ENCODE measurements at regions not wholly inside any gene's neighbourhood (a gene's known extent, or its start where the extent isn't known, plus 50 kb on each side); places are given as distances from the start of the nearest gene placed in this dataset.

DNA sequence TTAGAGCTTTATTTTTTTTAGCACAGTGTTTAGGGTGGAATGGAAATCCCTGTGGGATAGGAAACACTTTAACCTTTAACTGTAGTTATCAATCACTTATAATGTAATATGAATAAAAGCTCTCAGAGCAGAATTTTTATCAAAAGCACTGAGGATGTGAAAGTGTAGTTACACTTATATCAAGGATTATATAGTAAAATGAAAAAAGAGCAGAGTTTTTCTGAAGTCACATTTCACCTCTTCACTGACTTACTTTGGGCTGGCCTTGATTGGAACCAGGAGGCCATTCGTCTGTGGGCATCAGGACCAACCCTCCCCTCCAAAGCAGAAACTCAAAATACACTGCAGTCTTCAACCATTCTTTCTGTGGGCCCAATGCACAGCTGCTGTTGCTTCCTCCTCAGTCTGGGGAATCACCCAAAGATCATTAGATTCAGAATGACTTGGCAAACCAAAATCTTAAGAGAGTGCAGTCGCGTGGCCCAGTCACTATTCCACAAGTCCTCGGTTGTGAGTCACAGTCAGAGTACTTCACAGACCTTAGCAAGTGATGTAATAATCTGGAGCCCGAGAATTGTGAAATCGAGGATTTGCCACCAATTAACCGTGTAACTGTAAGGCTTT is 132.6 kb upstream of the COL8A1 start:
- TF ChIP-seq POLR2A (IDR thresholded peaks at IDR 0.05) = no peak
- TF ChIP-seq, protein P1, sequence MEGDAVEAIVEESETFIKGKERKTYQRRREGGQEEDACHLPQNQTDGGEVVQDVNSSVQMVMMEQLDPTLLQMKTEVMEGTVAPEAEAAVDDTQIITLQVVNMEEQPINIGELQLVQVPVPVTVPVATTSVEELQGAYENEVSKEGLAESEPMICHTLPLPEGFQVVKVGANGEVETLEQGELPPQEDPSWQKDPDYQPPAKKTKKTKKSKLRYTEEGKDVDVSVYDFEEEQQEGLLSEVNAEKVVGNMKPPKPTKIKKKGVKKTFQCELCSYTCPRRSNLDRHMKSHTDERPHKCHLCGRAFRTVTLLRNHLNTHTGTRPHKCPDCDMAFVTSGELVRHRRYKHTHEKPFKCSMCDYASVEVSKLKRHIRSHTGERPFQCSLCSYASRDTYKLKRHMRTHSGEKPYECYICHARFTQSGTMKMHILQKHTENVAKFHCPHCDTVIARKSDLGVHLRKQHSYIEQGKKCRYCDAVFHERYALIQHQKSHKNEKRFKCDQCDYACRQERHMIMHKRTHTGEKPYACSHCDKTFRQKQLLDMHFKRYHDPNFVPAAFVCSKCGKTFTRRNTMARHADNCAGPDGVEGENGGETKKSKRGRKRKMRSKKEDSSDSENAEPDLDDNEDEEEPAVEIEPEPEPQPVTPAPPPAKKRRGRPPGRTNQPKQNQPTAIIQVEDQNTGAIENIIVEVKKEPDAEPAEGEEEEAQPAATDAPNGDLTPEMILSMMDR (IDR thresholded peaks at IDR 0.05) = no peak

All from esophagus squamous epithelium (tissue), 4 donors.